ENCODE measurements at regions not wholly inside any gene's neighbourhood (a gene's known extent, or its start where the extent isn't known, plus 50 kb on each side); places are given as distances from the start of the nearest gene placed in this dataset.

DNA sequence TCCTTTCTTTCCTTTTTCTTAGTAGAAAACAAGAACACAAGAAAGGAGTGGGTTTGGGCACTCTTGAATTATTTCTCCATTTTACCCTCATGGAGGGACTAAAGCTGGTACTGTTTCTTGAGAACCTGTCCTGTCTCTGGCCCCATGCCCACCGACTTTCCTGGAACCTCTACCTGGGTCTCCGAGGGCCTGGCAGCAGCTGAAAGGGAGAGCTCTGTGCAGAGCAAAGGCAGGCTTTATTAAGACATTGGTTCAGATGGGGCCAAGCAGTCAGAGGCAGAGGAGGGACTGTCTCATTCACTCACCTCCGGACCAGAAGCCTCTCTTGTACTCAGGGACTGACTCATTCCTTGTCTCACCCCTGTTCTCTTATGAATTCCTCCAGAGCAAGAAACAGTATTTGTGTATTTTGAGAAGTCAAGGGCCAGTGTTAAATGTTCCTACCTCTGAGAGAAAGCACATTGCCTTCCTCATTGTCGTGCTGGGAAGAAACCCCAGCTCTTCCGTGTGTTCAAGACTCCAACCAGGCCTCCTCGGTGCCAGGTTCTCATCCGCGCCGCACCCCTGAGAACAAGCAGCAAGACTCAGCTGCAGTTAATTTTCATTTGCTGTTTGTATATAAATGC is 201.9 kb upstream of the NT5C1B start:
- H3K27ac ChIP-seq = no peak overlapping the region
- TF ChIP-seq ZFX (IDR thresholded peaks at IDR 0.05) = no peak
- TF ChIP-seq, protein P1, sequence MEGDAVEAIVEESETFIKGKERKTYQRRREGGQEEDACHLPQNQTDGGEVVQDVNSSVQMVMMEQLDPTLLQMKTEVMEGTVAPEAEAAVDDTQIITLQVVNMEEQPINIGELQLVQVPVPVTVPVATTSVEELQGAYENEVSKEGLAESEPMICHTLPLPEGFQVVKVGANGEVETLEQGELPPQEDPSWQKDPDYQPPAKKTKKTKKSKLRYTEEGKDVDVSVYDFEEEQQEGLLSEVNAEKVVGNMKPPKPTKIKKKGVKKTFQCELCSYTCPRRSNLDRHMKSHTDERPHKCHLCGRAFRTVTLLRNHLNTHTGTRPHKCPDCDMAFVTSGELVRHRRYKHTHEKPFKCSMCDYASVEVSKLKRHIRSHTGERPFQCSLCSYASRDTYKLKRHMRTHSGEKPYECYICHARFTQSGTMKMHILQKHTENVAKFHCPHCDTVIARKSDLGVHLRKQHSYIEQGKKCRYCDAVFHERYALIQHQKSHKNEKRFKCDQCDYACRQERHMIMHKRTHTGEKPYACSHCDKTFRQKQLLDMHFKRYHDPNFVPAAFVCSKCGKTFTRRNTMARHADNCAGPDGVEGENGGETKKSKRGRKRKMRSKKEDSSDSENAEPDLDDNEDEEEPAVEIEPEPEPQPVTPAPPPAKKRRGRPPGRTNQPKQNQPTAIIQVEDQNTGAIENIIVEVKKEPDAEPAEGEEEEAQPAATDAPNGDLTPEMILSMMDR (conservative IDR thresholded peaks at IDR 0.05) = no peak

DNA sequence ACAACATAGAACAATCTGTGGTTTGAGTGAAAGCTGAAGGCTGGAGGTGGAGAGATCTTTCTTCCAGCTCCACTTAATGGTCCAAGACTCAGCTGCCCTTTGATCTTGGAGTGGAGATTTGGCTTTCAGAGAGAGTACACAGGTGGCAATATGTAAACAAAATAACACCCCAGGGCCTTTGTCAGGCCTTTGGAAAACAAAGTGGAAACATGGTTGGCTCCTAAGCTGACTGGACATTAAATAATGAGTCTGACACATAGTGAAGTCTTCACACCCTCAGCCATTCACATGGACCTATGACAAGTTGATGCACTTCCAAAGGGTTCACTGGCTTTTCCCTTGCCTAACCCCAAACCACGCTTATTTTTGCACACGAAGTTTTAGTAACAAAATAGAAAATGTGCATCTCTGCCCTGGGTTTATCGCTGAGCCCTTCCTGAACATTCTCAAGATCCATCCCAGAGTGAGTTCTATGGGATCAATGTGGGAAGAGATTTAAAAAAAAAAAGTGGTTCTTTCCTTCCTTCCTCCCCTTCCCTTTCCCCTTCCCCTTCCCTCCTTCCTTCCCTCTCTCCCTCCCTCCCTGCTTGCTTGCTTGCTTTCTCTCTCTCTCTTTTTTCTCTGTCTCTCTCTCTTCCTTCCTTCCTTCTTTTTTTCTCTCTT is 201.3 kb upstream of the NT5C1B start:
- no peak overlapping the region for H3K27ac ChIP-seq
- TF ChIP-seq, protein P1 (conservative IDR thresholded peaks at IDR 0.05) = no peak
- no peak for TF ChIP-seq ZFX (IDR thresholded peaks at IDR 0.05)

DNA sequence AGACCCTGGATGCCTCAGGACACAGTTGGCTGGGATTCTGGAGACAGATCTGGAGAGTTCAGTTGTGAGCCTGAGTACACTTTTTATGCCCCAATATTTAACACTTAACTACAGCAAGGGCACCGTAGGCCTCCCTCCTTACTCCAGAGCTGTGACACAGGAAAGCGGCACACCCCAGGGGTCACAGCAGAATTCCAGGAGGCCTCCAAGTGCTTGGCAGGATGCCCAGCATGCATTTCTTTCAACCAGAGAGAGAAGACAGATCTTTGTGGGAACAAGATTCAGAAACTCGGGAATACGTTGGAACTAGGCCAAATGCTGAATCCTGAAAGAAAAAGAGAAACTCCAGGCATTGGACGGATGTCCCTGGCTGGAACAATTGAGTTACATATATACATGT is 199.2 kb upstream of the NT5C1B start:
- no peak overlapping the region for H3K27ac ChIP-seq
- TF ChIP-seq ZFX (IDR thresholded peaks at IDR 0.05) = no peak
- TF ChIP-seq, protein P1 (conservative IDR thresholded peaks at IDR 0.05) = no peak

DNA sequence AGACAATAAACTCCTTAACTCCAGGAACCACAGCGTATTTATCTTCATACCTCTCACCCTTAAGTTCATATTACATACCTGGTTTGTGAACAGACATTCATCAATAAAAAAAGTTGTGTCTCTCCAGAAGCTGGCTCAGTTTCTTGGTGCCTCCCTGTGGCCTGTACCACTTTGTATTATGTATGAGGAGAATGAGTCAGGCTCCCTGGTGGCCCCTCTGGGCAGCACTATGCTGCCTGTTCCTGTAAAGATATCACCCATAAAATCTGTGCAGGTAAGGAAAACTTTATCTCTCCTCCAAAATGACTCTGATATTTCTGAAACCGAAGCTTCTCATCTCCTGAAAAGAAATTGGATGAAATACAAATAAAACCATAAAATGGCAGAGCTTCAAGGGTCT is 198.4 kb upstream of the NT5C1B start:
- no peak overlapping the region for H3K27ac ChIP-seq
- TF ChIP-seq, protein P1 (conservative IDR thresholded peaks at IDR 0.05) = no peak
- no peak for TF ChIP-seq ZFX (IDR thresholded peaks at IDR 0.05)

DNA sequence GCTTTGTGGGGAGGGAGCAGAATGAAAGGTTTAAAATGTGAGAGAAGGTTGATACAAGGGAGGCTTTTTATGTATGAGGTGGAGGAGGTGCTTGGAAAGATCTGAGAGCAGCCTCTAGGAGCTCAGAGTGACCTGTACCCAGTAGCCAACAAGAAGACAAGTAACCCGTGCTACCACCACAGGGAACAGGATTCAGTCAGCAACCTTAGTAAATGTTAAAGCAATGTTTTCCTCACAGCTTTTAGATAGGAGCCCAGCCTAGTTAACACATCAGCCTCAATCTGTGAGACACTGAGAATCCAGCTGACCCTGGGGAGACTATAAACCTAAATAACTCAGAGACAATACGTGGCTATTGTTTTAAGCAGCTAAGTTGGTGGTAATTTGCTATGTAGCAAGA is 194.9 kb upstream of the NT5C1B start:
- TF ChIP-seq, protein P1 (conservative IDR thresholded peaks at IDR 0.05) = no peak
- TF ChIP-seq ZFX (IDR thresholded peaks at IDR 0.05) = no peak
- no peak overlapping the region for H3K27ac ChIP-seq

DNA sequence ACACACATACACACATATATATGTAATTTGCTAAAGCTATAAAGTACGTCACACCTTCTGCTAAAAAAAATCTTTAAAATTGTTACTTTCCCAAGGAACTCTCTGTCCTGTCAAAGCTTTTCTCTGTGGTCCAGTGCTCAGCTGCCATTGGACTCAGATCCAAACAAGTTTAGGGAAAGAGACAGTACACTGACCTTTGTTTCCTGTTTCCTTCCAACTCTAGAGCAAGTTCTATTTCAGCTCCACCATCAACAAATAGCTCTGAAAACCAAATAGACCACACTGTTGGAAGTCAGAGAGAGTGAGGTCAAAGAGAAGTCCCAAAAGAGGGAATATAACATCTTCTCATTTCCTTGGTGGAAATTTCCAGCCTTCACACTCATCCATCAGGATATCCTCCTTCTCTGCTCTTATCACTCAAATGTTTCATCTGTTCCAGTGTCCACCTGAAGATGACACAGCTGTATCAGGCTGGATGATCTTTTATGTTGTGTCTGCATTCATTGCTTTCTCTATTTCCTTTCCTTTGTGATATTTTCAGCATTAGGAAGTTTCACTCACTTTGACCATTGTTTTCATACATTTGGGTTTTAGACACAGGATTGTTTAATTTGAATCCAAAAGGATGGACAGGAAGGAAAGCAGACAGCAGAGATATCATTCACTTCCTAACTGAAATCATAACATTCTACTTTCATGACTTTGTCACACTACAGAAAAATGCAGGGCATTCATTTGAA is 192.3 kb upstream of the NT5C1B start:
- TF ChIP-seq, protein P1 (conservative IDR thresholded peaks at IDR 0.05) = no peak
- TF ChIP-seq ZFX (IDR thresholded peaks at IDR 0.05) = no peak

DNA sequence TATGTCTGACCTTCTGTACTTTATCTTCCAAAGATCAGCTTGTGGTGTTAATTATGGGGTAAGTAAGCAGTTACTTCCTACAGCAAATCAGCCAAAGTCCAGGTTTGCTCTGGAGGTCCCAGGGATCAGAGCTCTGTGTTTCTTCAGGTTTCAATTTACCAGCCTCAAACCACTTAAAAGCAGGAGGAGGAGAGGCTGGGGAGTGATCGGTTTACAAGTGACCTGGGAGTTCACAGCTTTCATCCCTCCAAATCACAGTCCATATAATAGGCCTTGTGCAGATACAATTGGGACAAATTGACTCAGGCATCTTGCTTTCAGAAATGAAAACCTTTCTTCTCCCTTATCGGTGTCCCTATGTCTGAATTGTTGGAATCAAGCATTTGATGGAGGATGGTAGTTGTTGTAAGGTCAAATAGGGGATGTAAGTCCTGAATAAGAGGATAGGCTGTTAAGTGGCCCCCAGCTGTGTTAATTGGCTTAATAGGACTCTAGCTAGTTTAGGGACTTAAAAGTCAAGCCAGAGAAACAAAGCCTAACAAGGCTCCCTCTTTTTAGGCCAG is 188.0 kb upstream of the NT5C1B start:
- TF ChIP-seq, protein P1 (conservative IDR thresholded peaks at IDR 0.05) = no peak
- TF ChIP-seq ZFX (IDR thresholded peaks at IDR 0.05) = no peak
- H3K27ac ChIP-seq = no peak overlapping the region

More for the DNA sequence above, 192.3 kb upstream of the NT5C1B start:
- no peak overlapping the region for H3K27ac ChIP-seq
